KMS-11 (cell line): ENCODE measurements at regions not wholly inside any gene's neighbourhood (a gene's known extent, or its start where the extent isn't known, plus 50 kb on each side); places are given as distances from the start of the nearest gene placed in this dataset.
"Not testable (repeated sequence)": the region's sequence is repeated elsewhere in the genome, so short reads cannot be mapped to it uniquely, and the experiment has no call there.

Experiments used
- H2AFZ ChIP-seq: fragments of 200-600 bp; sonication (generic); 2 replicates; pipeline ENCODE4 v1.6.1; 2016; ENCODE audit warnings: antibody characterized with exemption, mixed run types, low read depth
- H3K27ac ChIP-seq: fragments of 200-600 bp; sonication (generic); 2 replicates; pipeline ENCODE4 v1.6.1; 2016; ENCODE audit warnings: mild to moderate bottlenecking, mixed run types
- H3K27me3 ChIP-seq: fragments of 200-600 bp; sonication (generic); 2 replicates; pipeline ENCODE4 v1.6.1; 2017; ENCODE audit warnings: mild to moderate bottlenecking, low read depth, mixed run types, moderate library complexity; ENCODE audit not compliant: insufficient read depth
- H3K36me3 ChIP-seq: fragments of 200-600 bp; sonication (generic); 2 replicates; pipeline ENCODE4 v1.6.1; 2017; ENCODE audit warnings: mild to moderate bottlenecking, mixed run types; ENCODE audit not compliant: insufficient read depth
- H3K4me1 ChIP-seq: fragments of 200-600 bp; sonication (generic); 2 replicates; pipeline ENCODE4 v1.6.1; 2016; ENCODE audit warnings: mild to moderate bottlenecking, low read depth, mixed run types; ENCODE audit not compliant: poor library complexity, severe bottlenecking
- H3K4me2 ChIP-seq: fragments of 200-600 bp; sonication (generic); 2 replicates; pipeline ENCODE4 v1.7.0; 2016; ENCODE audit warnings: mild to moderate bottlenecking, mixed run types
- H3K4me3 ChIP-seq: fragments of 200-600 bp; sonication (generic); IDR thresholded peaks from 2 replicates; pipeline ENCODE4 v1.6.1; 2017; ENCODE audit warnings: low read depth, low read length, mixed read lengths; ENCODE audit not compliant: insufficient read depth
- H3K79me2 ChIP-seq: fragments of 200-600 bp; sonication (generic); 2 replicates; pipeline ENCODE4 v1.6.1; 2016; ENCODE audit warnings: low read depth, mixed run types; ENCODE audit not compliant: insufficient read depth
- H3K9ac ChIP-seq: fragments of 200-600 bp; sonication (generic); 2 replicates; pipeline ENCODE4 v1.6.1; 2016; ENCODE audit warnings: mild to moderate bottlenecking, mixed run types
- H4K20me1 ChIP-seq: fragments of 200-600 bp; sonication (generic); 2 replicates; pipeline ENCODE4 v1.6.1; 2016; ENCODE audit warnings: mild to moderate bottlenecking, mixed run types; ENCODE audit not compliant: insufficient read depth
- CTCF ChIP-seq: fragments of 200-600 bp; sonication (generic); conservative IDR thresholded peaks from 2 replicates; pipeline ENCODE4 v1.6.1; 2017; ENCODE audit warnings: low read depth, mild to moderate bottlenecking, antibody characterized with exemption, low read length, moderate library complexity, mixed read lengths

GRCh38 chr2:16026816-16027501, 86.6 kb downstream of the MYCN start:
- Histone ChIP-seq H4K20me1 (no peaks in the 10 kb centered on the region), H3K9ac (no peak overlapping the region), H2AFZ (no peak overlapping the region), H3K27ac (no peak overlapping the region), H3K36me3 (no peaks in the 10 kb centered on the region), H3K4me2 (no peak overlapping the region), H3K27me3 (no peaks in the 10 kb centered on the region), H3K79me2 (no peaks in the 10 kb centered on the region), H3K4me1 (peaks cover 15% of the 10 kb centered on the region), H3K4me3 (no peak overlapping the region)
- TF ChIP-seq CTCF = no peak

GRCh38 chr2:16025876-16026640, 85.7 kb downstream of the MYCN start:
- no peak overlapping the region for H3K9ac ChIP-seq
- no peaks in the 10 kb centered on the region for H4K20me1 ChIP-seq
- H3K79me2 ChIP-seq = no peaks in the 10 kb centered on the region
- H2AFZ ChIP-seq = no peak overlapping the region
- TF ChIP-seq CTCF = no peak
- H3K36me3 ChIP-seq = no peaks in the 10 kb centered on the region
- H3K4me1 ChIP-seq = peaks cover 20% of the 10 kb centered on the region
- no peak overlapping the region for H3K4me3 ChIP-seq
- H3K27ac ChIP-seq = no peak overlapping the region
- no peak overlapping the region for H3K4me2 ChIP-seq
- H3K27me3 ChIP-seq = no peaks in the 10 kb centered on the region

GRCh38 chr2:16025211-16025875, 85.0 kb downstream of the MYCN start:
- peaks cover 20% of the 10 kb centered on the region for H3K4me1 ChIP-seq
- H4K20me1 ChIP-seq = no peaks in the 10 kb centered on the region
- no peak overlapping the region for H3K4me3 ChIP-seq
- no peak overlapping the region for H3K4me2 ChIP-seq
- no peak overlapping the region for H3K9ac ChIP-seq
- no peak overlapping the region for H3K27ac ChIP-seq
- no peaks in the 10 kb centered on the region for H3K79me2 ChIP-seq
- H2AFZ ChIP-seq = no peak overlapping the region
- no peaks in the 10 kb centered on the region for H3K27me3 ChIP-seq
- TF ChIP-seq CTCF = no peak
- no peaks in the 10 kb centered on the region for H3K36me3 ChIP-seq

- H3K36me3 ChIP-seq, H2AFZ ChIP-seq, H4K20me1 ChIP-seq, H3K4me2 ChIP-seq, H3K27ac ChIP-seq, H3K79me2 ChIP-seq, H3K4me3 ChIP-seq, H3K9ac ChIP-seq, H3K27me3 ChIP-seq: not testable (repeated sequence)
- peaks cover 20% of the 10 kb centered on the region for H3K4me1 ChIP-seq
These were observed 84.3 kb downstream of the MYCN start for GRCh38 chr2:16024628-16025027.
